NCI-H82 (cell line): ENCODE measurements at regions not wholly inside any gene's neighbourhood (a gene's known extent, or its start where the extent isn't known, plus 50 kb on each side); places are given as distances from the start of the nearest gene placed in this dataset.

ENCODE experiments used
- DNase-seq: peaks from one replicate; lab custom pipeline; 2025; lab: John Stamatoyannopoulos, UW

DNA sequence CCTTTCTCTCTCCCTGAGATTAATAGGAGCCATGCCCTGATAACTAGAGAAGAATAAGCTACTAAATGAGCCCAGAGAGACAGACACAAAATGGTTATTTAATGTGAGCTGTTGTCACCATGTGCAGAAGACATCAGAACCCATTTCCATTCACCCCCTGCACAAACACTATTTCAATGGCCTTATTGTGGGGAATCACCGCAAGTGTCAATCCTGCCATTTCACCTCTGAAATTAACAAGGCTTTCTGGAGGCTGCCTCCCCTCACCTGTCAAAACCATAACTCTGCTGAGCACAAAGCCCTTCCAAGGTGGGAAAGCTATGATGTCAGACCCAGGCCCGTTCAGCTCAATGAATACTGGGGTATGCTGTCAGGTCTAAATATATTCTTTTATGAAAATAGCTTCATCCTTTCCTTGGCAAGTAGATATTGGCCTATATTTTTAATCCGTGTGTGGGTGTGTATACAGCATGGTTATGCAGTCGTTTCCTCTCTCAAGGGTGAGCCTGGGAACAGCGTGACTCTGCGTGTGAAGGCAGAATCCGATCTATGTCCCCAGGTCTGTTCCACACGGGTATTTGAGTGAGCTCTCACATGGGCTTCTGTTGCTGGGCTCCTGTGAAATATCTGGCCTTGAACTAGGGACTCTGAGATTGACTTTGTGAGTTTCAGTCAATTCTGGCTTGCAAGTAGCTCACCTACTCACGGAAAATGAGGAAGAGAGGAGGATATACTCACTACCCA is 266.3 kb downstream of the FBXW7 start:
- no peak for DNase-seq

DNA sequence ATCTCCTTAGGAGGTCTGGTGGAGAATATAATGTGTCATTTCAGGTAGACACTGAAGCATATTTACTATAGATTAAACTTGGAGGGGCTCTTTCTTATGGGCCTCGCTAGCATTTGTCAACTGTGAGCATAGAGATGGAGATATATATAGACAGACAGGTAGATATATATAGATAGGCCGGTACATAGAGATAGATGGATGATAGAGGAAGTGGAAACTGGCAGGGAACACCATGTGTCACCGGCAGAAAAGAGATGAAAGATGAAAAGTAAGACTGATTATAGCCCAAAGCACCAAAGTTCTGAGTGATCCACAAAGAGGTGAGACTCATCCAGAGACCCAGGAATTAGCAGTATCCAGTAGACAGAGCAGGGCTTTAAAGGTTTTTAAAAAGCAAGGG is 268.1 kb downstream of the FBXW7 start:
- no peak for DNase-seq

- no peak for DNase-seq
Observed at GRCh38 chr4:152266831-152267480, 268.9 kb downstream of the FBXW7 start.

DNA sequence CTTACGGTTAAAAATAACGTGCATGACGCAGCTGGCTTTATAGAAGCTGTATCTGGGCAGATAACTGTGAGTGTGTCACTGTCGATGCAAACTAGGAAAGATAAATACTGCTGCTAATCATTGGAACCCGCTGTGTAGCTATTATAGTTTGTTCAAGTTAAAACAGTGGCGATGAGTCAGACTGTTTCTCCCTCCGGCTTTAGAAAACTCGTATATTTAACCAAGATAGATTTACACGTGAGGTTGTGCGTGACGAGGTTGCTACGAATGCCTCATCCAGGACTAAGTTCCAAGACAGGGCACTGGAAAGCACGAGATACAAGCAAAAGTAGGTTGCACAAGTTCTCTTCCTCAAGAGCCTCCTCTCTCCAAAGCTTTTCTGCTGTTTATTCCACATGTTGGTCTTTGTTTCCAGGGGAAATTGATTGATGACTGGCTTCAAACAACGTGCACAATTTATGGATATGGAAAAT is 270.7 kb downstream of the FBXW7 start:
- DNase-seq: no peak

- no peak for DNase-seq
Observed at GRCh38 chr4:152264106-152264505, 271.8 kb downstream of the FBXW7 start.

- DNase-seq: no peak
Observed at GRCh38 chr4:152259866-152260265, 276.0 kb downstream of the FBXW7 start.

DNA sequence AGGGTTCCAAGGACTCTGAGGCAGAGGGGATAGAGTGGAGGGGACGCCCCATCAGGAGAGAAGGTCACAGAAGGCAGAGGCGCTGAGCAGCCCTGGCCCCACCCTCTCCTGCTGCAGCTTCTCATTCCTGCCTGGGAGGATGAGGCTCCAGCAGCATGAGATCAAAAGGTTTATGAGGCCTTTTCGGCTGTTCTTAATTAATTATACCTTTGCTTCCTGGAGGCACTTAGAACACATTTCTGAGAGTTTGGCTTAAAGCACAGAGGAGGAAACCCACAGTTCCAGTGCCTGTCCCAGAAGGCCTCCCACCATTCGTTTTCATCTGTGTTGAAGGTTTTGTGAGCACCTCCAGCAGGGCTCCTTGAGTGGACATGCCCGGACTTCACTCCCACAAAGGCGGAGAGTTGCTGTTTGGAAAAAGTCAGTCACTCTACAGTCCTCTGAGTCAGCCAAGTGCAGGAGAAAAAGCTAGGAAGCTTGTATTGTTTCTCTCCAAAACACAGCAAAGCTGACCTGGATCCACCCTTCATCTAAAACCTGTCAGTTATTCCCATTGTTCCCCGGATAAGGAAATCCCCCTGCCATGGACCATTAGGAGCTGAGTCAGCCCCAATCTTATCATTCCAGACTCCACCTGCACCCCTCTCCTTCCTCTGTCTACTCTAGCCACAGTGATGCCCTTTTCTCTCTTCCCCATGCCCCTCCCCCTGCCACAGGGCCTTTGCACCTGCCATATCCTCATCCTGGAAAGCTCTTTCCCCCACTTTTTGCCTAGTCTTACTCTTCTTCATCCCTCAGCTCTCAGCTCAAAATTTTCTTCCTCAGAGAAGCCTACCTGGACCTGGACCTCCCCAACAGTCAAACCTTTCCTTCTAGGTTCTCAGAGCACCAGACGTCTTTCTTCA is 276.8 kb downstream of the FBXW7 start:
- DNase-seq: no peak

GRCh38 chr4:152258391-152258790 is 277.5 kb downstream of the FBXW7 start:
- DNase-seq: no peak

DNA sequence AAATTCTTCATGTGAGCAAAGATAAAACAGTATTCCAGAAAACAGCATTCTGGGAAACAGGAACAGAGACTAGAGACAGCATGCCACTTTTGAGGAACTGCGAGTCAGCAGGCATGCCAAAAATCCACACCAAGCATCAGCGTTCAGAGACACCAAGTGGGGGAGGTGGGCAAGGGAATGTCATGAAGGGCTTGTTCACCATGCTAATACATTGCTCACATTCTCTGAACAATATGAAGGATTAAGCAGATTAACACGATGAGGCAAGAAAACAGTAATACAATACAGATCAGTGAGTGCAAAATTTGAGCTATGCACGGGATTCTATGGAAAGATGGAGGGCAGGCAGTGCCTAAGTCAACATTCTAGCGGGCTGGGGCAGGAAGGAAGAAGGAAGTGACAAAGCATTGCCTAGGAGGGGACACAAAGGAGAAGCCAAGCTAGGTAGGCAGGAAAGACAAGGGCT is 278.3 kb downstream of the FBXW7 start:
- DNase-seq: peak; percentile 50

DNA sequence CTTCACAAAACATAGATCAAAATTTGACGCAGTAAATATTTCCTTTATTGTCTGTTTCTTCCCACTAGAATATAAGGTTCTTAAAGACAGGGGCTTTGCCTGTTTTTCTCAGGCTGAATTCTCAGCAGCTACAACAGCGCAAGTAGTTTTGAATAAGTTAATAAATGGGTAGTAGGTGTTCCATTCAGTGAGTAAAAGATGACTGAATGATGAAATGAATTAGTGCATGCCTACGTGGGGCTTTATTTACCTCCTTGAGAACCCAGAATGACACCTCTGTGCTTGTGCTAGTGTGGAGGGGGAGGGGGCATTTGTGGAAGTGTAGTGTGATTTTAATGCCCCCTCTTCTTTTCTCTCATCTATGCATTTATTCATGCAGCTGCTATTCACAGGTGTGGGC is 278.9 kb downstream of the FBXW7 start:
- no peak for DNase-seq

- DNase-seq: no peak
Observed at GRCh38 chr4:152255437-152255836, 280.5 kb downstream of the FBXW7 start.

DNA sequence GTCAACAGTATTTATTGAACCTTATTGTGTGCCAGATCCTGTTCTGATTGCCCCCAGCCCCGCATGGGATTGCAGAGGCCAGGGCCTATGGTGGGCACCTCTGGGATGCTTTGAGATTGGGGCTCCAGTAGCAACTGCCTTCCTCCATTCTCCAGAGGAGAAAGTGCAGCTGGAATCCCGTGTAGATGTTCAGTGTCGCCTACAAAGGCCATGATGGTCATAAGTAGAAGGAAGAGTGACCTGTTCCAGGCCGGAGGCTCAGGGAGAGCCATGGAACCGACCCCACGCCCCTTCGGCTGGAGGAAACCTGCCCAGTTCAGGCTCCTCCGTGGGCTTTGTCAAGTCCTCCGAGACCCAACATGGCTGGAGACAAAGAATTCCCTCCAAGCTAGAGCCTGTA is 287.5 kb downstream of the FBXW7 start:
- DNase-seq: no peak

GRCh38 chr4:152247271-152247975 is 288.5 kb downstream of the FBXW7 start:
- no peak for DNase-seq

- no peak for DNase-seq
Observed at GRCh38 chr4:152246659-152247058, 289.2 kb downstream of the FBXW7 start.

DNA sequence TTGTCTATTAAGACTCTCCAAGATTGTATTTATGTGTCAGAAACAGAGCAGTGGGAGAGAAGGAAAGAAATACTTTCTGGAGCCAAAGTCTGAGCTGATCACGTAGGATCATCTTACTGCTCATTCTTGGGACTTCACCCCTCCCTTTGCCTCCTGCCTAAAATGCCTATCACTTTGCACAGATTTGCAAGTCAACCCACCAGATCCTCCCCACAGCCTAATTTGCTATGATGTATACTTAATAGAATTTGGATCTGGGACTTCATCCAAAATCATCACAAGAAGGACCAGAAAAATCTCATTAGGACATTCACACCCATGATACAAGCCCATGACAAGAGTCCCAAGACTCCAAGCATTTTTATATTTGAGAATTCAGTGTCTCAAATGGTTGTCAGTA is 290.2 kb downstream of the FBXW7 start:
- DNase-seq: no peak

GRCh38 chr4:152244659-152245058 is 291.2 kb downstream of the FBXW7 start:
- no peak for DNase-seq

- DNase-seq: no peak
Observed at GRCh38 chr4:152243896-152244595, 291.8 kb downstream of the FBXW7 start.

DNA sequence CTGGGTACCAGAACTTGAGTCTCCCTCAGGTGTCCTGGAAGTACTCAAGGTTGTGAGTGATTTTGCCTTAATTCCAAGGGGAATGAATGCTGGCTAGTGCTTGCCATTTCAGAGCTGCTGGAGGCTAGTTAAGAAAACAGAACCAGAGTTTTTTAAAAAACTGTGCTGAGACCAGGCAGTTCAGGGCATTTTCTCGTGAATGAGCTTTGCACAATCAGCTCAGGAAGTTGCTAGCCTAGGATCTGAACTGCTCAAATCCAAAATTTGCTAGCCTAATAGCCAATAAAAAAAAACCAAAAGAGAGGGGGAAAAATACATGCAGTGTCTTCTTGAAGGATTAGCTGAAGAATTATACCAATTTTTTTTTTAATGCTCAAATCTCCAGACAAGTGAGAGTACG is 292.7 kb downstream of the FBXW7 start:
- DNase-seq: no peak

DNA sequence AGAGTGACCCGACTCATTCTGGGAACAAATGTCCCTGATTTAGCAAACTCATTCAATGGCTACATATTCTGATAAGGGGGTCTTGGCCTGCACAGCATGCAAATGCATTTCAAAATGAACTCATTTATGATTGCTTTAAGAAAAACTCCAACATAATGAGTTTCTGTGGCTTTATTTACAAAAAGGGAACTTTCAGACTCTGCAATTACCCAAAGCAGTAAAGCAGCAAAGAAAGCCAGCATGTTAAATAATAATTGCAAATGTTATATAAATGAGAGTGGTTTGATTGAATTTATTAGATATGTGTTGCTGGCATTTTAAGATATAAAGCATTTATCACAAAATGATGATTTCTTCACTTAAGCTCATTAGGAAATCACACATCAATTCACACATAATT is 295.7 kb downstream of the FBXW7 start:
- DNase-seq: no peak

DNA sequence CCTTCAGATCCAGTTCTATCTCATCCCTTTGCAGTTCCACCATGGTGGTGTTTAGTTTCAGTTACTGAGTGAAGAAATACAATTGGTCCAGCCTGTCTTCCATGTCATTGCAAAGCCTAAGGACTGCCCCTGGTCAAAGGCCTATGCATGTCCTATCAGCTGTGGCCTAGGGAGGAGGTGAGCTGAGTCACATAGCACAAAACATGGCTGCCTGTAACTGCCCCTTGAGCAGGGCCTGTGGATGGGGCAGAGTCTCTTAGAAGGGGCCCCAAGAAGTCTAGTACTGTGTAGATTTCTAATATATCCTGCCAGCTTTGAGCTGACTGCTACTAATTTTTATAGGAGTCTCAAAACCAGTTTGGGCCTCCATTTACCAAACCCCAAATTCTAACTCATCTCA is 296.7 kb downstream of the FBXW7 start:
- no peak for DNase-seq

DNA sequence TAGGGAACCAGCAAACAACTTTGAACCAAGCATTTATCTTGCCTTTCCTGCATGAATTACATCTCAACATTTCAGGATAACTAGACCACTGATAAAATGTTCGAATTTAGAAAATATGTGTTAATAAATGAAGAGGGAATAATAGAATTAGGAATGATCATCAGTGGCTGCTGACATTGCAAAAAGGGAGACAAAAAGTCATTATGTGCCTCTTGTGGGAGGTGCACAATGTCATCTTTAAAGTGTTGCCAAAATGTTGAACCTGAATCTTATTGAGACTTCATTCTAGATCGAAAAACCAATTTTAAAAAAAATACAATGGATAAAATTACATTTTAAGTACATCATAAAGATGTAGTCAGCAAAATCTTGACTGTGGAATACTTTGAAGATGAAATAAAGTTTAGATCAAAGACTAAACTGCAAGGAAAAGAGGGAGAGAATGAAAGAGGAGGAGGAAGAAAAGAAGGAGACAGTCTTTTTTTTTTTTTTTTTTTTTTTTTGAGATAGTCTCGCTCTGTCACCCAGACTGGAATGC is 299.3 kb downstream of the FBXW7 start:
- no peak for DNase-seq
